GM12872 (cell line): ENCODE measurements at regions not wholly inside any gene's neighbourhood (a gene's known extent, or its start where the extent isn't known, plus 50 kb on each side); places are given as distances from the start of the nearest gene placed in this dataset.

Experiments
- TF ChIP-seq, protein P1 (sequence below): IDR thresholded peaks from 3 replicates; pipeline ENCODE4 v1.5.1; 2011; ENCODE audit warnings: low read depth, mild to moderate bottlenecking, low read length, moderate library complexity; ENCODE audit not compliant: insufficient read depth

GRCh38 chr9:23914431-23915003, 88.5 kb upstream of the ELAVL2 start:
- TF ChIP-seq, protein P1, sequence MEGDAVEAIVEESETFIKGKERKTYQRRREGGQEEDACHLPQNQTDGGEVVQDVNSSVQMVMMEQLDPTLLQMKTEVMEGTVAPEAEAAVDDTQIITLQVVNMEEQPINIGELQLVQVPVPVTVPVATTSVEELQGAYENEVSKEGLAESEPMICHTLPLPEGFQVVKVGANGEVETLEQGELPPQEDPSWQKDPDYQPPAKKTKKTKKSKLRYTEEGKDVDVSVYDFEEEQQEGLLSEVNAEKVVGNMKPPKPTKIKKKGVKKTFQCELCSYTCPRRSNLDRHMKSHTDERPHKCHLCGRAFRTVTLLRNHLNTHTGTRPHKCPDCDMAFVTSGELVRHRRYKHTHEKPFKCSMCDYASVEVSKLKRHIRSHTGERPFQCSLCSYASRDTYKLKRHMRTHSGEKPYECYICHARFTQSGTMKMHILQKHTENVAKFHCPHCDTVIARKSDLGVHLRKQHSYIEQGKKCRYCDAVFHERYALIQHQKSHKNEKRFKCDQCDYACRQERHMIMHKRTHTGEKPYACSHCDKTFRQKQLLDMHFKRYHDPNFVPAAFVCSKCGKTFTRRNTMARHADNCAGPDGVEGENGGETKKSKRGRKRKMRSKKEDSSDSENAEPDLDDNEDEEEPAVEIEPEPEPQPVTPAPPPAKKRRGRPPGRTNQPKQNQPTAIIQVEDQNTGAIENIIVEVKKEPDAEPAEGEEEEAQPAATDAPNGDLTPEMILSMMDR: no peak

- TF ChIP-seq, protein P1: no peak
Observed at GRCh38 chr9:23907343-23907742, 81.3 kb upstream of the ELAVL2 start.

GRCh38 chr9:23887781-23888180, 61.7 kb upstream of the ELAVL2 start:
- TF ChIP-seq, protein P1: no peak
